Prostate gland (tissue), 2 donors: ENCODE measurements at regions not wholly inside any gene's neighbourhood (a gene's known extent, or its start where the extent isn't known, plus 50 kb on each side); places are given as distances from the start of the nearest gene placed in this dataset.
"Not testable (repeated sequence)": the region's sequence is repeated elsewhere in the genome, so short reads cannot be mapped to it uniquely, and the experiment has no call there.

ENCODE experiments used
- DNase-seq: peaks from one replicate; pipeline ENCODE4 v3.0.0-alpha.2; 2019; ENCODE audit warnings: low spot score
- H3K27ac ChIP-seq, 2 donors: fragments of 200-600 bp; sonication (generic); 2 replicates each; pipeline ENCODE4 v1.5.1; 2017 to 2019
- H3K27me3 ChIP-seq: fragments of 200-600 bp; sonication (generic); replicated peaks from 2 replicates; pipeline ENCODE4 v1.5.1; 2019; ENCODE audit not compliant: insufficient read depth
- H3K36me3 ChIP-seq, 2 donors: fragments of 200-600 bp; sonication (generic); 1 replicate in 1 of 2; 2 replicates in 1 of 2; pipeline versions ENCODE4 v1.5.1 to v1.8.1; 2017 to 2019
- H3K4me1 ChIP-seq: fragments of 200-600 bp; sonication (generic); replicated peaks from 2 replicates; pipeline ENCODE4 v1.5.1; 2019
- H3K4me3 ChIP-seq, 2 donors: fragments of 200-600 bp; sonication (generic); 2 replicates each; pipeline ENCODE4 v1.5.1; 2017 to 2019
- H3K9me3 ChIP-seq: fragments of 200-600 bp; sonication (generic); 2 replicates; pipeline ENCODE4 v1.5.1; 2017
- CTCF ChIP-seq, 4 experiments: fragments of 200-600 bp in 2 of 4; fragments of 450-650 bp in 2 of 4; sonication (generic) in 2 of 4; IDR thresholded peaks; 1 replicate in 3 of 4; 2 replicates in 1 of 4; pipeline ENCODE4 v1.5.1; 2016 to 2019; ENCODE audit warnings: antibody characterized with exemption in 4 of 4, mild to moderate bottlenecking in 2 of 4, moderate library complexity in 2 of 4
- POLR2A ChIP-seq: fragments of 450-650 bp; IDR thresholded peaks from one replicate; pipeline ENCODE4 v1.6.1; 2016; ENCODE audit warnings: antibody characterized with exemption, mild to moderate bottlenecking
- POLR2AphosphoS5 ChIP-seq: sonication (generic); formaldehyde crosslinking; IDR thresholded peaks from one replicate; pipeline ENCODE4 v1.6.1; 2017; ENCODE audit warnings: antibody characterized with exemption
- WGBS: methylation state at CpG from one replicate; pipeline ENCODE4 v1.1.5; 2018; 5-methylcytosine and 5-hydroxymethylcytosine counted together
- intact Hi-C: fragments of 100-400 bp; cut with DNase I; formaldehyde crosslinking; loops from one replicate; pipeline ENCODE4 v1.14.2; 2022

- 39% methylated on average over 4 of the region's 4 CpGs for WGBS
- Histone ChIP-seq H3K27ac (no peak overlapping the region), H3K4me1 (no peaks in the 10 kb centered on the region), H3K27me3 (no peaks in the 10 kb centered on the region), H3K36me3 (no peaks in the 10 kb centered on the region), H3K4me3 (no peak overlapping the region), H3K9me3 (no peaks in the 10 kb centered on the region)
- intact Hi-C loops, result no loop called here
- no peak for DNase-seq
- no peak for TF ChIP-seq POLR2A
- no peak for TF ChIP-seq POLR2AphosphoS5
- TF ChIP-seq CTCF (IDR thresholded peaks at IDR 0.05), result no peak
Observed at GRCh38 chr21:27953340-27954045, 986.6 kb upstream of the ADAMTS5 start.

GRCh38 chr21:27949093-27949492 is 982.2 kb upstream of the ADAMTS5 start:
- H3K9me3 ChIP-seq, H3K4me1 ChIP-seq, intact Hi-C loops, H3K36me3 ChIP-seq, H3K27me3 ChIP-seq, H3K27ac ChIP-seq, DNase-seq, H3K4me3 ChIP-seq: not testable (repeated sequence)
- WGBS, result 70% methylated on average over 5 of the region's 5 CpGs

DNA sequence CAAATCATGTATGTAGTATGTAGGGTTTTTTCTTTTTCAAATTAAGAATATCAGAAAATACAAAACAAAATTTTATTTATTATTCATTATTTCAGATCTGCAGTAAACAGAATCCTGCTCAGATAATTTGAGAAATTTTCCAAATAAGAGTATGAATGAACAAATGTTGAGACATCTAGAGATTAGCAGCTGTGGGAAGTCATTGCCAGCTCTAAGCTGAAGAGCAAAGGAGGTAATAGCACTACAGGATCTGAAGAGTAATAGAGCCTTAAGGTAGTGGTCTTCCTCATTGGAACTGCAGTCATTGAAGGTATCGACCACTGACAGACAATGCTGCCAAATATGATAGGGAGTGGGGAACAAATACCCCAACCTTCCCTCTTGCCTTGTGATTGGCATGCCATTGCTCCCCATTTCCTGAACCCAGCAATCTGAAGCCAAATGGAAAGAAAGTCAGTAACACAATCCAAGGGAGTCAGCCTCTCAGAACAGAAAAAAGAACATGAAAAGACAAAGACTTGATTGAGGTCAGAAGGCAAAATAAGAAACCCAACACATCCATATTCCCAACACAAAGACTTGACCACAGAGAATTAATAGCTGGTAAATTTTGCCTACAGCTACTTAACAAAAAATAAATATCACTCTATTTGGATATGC is 963.4 kb upstream of the ADAMTS5 start:
- H3K27ac ChIP-seq, H3K4me3 ChIP-seq, intact Hi-C loops, DNase-seq, H3K9me3 ChIP-seq, H3K36me3 ChIP-seq, H3K4me1 ChIP-seq, H3K27me3 ChIP-seq: not testable (repeated sequence)
- WGBS, result 100% methylated on average over 1 of the region's 1 CpG

DNA sequence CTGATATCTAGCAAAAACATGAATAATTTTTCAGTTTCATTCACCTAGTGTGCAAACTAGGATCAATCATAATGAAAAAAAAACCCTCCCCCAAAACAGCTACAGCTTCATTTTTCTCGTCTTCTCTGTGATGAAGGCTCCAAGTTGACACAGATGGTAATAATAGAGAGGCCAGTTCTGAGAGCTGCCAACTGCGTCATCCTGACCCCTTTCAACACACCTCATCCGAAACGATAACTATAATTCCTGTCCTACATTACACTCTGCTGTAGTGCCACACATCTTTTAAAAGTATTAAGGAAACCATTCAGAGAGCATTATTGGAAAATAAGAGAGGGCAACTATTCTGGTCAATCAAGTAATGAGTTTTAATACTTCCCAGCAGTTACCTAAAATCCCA is 962.3 kb upstream of the ADAMTS5 start:
- DNase-seq, H3K4me1 ChIP-seq, intact Hi-C loops, H3K27me3 ChIP-seq, H3K4me3 ChIP-seq, H3K36me3 ChIP-seq, H3K27ac ChIP-seq, H3K9me3 ChIP-seq: not testable (repeated sequence)
- WGBS, result 86% methylated on average over 4 of the region's 4 CpGs

- H3K9me3 ChIP-seq, DNase-seq, intact Hi-C loops, H3K27ac ChIP-seq, H3K36me3 ChIP-seq, H3K27me3 ChIP-seq, H3K4me3 ChIP-seq, H3K4me1 ChIP-seq: not testable (repeated sequence)
- WGBS, result 78% methylated on average over 3 of the region's 3 CpGs
Observed at GRCh38 chr21:27928534-27929115, 961.7 kb upstream of the ADAMTS5 start.

- WGBS, result 98% methylated on average over 1 of the region's 1 CpG
- H3K4me1 ChIP-seq, H3K27ac ChIP-seq, H3K4me3 ChIP-seq, DNase-seq, H3K9me3 ChIP-seq, H3K27me3 ChIP-seq, intact Hi-C loops, H3K36me3 ChIP-seq: not testable (repeated sequence)
Observed at GRCh38 chr21:27921421-27921820, 954.5 kb upstream of the ADAMTS5 start.

DNA sequence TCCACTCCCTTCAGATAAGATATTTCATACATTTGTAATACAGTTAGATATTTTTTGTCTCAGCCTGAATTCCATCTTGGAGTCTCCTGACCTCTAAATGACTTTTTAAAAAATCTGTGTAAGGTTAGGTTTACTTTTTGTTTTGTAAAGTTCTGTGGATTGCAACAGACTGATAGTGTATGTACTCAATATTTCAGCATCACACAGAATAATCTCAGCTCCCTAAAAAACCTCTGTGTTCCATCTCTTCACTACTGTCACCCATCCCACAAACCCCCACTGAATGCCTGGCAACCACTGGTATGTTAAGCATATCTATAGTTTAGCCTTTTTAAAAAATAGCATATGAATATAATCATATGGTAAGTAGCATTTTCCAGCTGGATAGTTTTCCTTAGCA is 951.1 kb upstream of the ADAMTS5 start:
- DNase-seq, H3K9me3 ChIP-seq, H3K36me3 ChIP-seq, H3K4me3 ChIP-seq, H3K27me3 ChIP-seq, intact Hi-C loops, H3K27ac ChIP-seq, H3K4me1 ChIP-seq: not testable (repeated sequence)

DNA sequence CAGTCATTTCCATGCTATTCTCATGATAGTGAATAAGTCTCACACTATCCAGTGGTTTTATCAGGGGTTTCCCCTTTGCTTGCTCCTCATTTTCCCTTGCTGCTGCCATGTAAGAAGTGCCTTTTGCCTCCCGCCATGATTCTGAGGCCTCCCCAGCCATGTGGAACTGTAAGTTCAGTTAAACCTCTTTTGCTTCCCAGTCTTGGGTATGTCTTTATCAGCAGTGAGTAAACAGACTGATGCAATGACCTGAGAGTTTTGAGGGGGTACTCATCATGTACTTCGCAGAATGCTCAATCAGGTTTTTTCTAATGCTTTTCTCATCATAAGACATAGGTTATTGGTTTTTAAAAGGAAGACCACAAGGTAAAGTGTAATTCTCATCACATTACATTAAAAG is 949.4 kb upstream of the ADAMTS5 start:
- H3K27ac ChIP-seq, H3K9me3 ChIP-seq, H3K36me3 ChIP-seq, intact Hi-C loops, H3K4me1 ChIP-seq, H3K4me3 ChIP-seq, DNase-seq, H3K27me3 ChIP-seq: not testable (repeated sequence)
- 97% methylated on average over 2 of the region's 2 CpGs for WGBS

DNA sequence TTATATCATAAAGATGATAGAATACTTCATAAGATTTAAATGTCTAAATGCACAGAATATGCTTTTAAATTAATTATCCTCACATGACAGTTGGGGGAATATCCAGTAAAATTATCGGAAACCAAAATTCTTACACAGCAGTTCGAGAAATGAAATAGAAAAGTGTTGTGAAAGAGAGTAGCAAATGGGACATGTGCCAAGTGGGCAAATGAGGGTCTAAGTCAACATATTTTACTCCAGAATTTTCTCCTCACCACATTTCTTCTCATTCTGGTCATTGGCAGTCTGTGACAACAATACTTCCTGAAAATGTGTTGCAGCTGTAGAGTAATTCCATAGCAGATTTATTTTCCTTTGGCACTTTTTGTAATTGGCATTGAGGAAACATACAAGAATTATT is 945.2 kb upstream of the ADAMTS5 start:
- intact Hi-C loops, H3K9me3 ChIP-seq, H3K4me1 ChIP-seq, DNase-seq, H3K27ac ChIP-seq, H3K36me3 ChIP-seq, H3K27me3 ChIP-seq, H3K4me3 ChIP-seq: not testable (repeated sequence)
- WGBS, result 89% methylated on average over 2 of the region's 2 CpGs

DNA sequence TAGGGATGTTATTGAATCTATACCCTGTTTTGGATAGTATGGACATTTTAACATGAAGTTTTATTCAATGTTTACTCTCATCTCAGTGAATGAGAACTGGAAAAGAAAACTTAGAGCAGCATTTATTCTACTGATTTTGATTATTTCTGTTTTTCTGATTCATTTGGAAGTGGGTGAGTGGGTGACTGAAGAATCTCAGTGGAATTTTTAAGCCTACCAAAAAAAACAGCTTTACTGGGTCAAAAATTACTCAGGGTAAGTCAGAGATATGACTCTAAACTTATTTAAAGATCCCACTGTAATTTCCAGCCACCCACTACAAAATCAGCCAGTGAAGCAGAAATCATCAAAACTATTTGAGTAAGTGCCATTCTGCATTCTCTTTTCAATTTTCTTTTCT is 942.6 kb upstream of the ADAMTS5 start:
- intact Hi-C loops, H3K27ac ChIP-seq, H3K4me3 ChIP-seq, H3K4me1 ChIP-seq, H3K36me3 ChIP-seq, DNase-seq, H3K27me3 ChIP-seq, H3K9me3 ChIP-seq: not testable (repeated sequence)

DNA sequence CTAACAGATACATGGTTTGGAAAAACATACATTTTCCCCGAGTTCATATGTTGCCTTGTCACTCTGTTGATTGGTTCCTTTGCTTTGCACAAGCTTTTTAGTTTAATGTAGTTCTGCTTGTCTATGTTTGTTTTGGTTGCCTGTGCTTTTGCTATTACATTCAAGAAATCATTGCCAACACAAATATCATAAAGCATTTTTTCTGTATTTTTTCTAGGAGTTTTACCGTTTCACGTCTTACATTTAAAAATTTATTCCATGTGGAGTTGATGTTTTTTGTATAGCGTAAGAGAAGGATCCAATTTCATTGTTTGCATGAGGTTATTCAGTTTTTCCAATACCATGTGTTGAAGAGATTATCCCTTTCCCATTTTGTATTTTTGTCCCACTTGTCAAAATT is 941.9 kb upstream of the ADAMTS5 start:
- not testable (repeated sequence) for H3K36me3 ChIP-seq
- 77% methylated on average over 4 of the region's 4 CpGs for WGBS

More for the DNA sequence above, 941.9 kb upstream of the ADAMTS5 start:
- intact Hi-C loops, DNase-seq, H3K9me3 ChIP-seq, H3K27ac ChIP-seq, H3K27me3 ChIP-seq, H3K4me1 ChIP-seq, H3K4me3 ChIP-seq: not testable (repeated sequence)
